DND-41 (cell line): ENCODE measurements at regions not wholly inside any gene's neighbourhood (a gene's known extent, or its start where the extent isn't known, plus 50 kb on each side); places are given as distances from the start of the nearest gene placed in this dataset.

ENCODE experiments used
- ATAC-seq: fragments of 200-7000 bp; cut with Tn5 transposase; 3 replicates; pipeline ENCODE4 v1.9.1; 2021; ENCODE audit warnings: low read depth; ENCODE audit not compliant: insufficient read depth
- DNase-seq: peaks from one replicate; pipeline ENCODE4 v3.0.0-alpha.2; 2020
- H2AFZ ChIP-seq: 2 replicates; pipeline ENCODE4 v1.6.0; 2012; ENCODE audit warnings: low read depth, low read length
- H3K27ac ChIP-seq: 2 replicates; pipeline ENCODE4 v1.5.1; 2012; ENCODE audit warnings: low read length, inconsistent platforms
- H3K27me3 ChIP-seq: fragments of 200-600 bp; sonication (generic); 2 replicates; pipeline ENCODE4 v1.6.0; 2012; ENCODE audit warnings: low read length, mild to moderate bottlenecking, inconsistent platforms; ENCODE audit not compliant: insufficient read depth, poor library complexity
- H3K36me3 ChIP-seq: 2 replicates; pipeline ENCODE4 v1.5.1; 2012; ENCODE audit warnings: low read length, inconsistent platforms; ENCODE audit not compliant: insufficient read depth
- H3K4me1 ChIP-seq: 2 replicates; pipeline ENCODE4 v1.5.1; 2012; ENCODE audit warnings: mild to moderate bottlenecking, low read length; ENCODE audit not compliant: insufficient read depth
- H3K4me2 ChIP-seq: 2 replicates; pipeline ENCODE4 v1.6.0; 2012; ENCODE audit warnings: mild to moderate bottlenecking, moderate library complexity, low read length, inconsistent platforms; ENCODE audit not compliant: insufficient read depth
- H3K4me3 ChIP-seq, 2 experiments: fragments of 200-600 bp in 1 of 2; shearing (Covaris generic) in 1 of 2; 2 replicates each; pipeline ENCODE4 v1.5.1; 2012 to 2016; ENCODE audit warnings: inconsistent platforms in 2 of 2, low read length in 2 of 2, mild to moderate bottlenecking in 2 of 2, low read depth in 1 of 2, moderate library complexity in 1 of 2
- H3K79me2 ChIP-seq: 2 replicates; pipeline ENCODE4 v1.6.0; 2012; ENCODE audit warnings: low read length, inconsistent platforms; ENCODE audit not compliant: insufficient read depth
- H3K9ac ChIP-seq: 2 replicates; pipeline ENCODE4 v1.6.0; 2012; ENCODE audit warnings: low read depth, mild to moderate bottlenecking, inconsistent platforms, low read length, moderate library complexity
- H3K9me3 ChIP-seq: 2 replicates; pipeline ENCODE4 v1.5.1; 2012; ENCODE audit warnings: low read length, moderate library complexity, mild to moderate bottlenecking, inconsistent platforms; ENCODE audit not compliant: insufficient read depth, severe bottlenecking
- H4K20me1 ChIP-seq: 2 replicates; pipeline ENCODE4 v1.6.0; 2012; ENCODE audit warnings: low read length; ENCODE audit not compliant: insufficient read depth
- CTCF ChIP-seq: IDR thresholded peaks from 2 replicates; pipeline ENCODE4 v1.5.1; 2012; ENCODE audit warnings: borderline replicate concordance, low read length, moderate library complexity, mild to moderate bottlenecking; ENCODE audit not compliant: poor library complexity, severe bottlenecking; ENCODE audit errors: extremely low read depth
- EZH2 ChIP-seq: IDR thresholded peaks from 3 replicates; pipeline ENCODE4 v1.6.1; 2012; ENCODE audit warnings: borderline replicate concordance, low read depth, mild to moderate bottlenecking, moderate library complexity, low read length, inconsistent platforms; ENCODE audit not compliant: severe bottlenecking

- no peaks in the 10 kb centered on the region for H3K27me3 ChIP-seq
- no peak for ATAC-seq
- DNase-seq = no peak
- H3K27ac ChIP-seq = no peak overlapping the region
- no peaks in the 10 kb centered on the region for H3K36me3 ChIP-seq
- no peak overlapping the region for H3K9ac ChIP-seq
- no peak overlapping the region for H3K4me2 ChIP-seq
- no peak overlapping the region for H2AFZ ChIP-seq
- H3K4me3 ChIP-seq = no peak overlapping the region
- H3K79me2 ChIP-seq = no peaks in the 10 kb centered on the region
- H3K4me1 ChIP-seq = no peaks in the 10 kb centered on the region
- H4K20me1 ChIP-seq = 0 out of 2 replicates have a peak, but pooled peaks cover 3% of the 10 kb centered on the region
- TF ChIP-seq CTCF (no peak), EZH2 (no peak)
- no peaks in the 10 kb centered on the region for H3K9me3 ChIP-seq
Observed at GRCh38 chr12:132395908-132396305, 66.5 kb upstream of the GALNT9 start.

- TF ChIP-seq CTCF = no peak
- no peak for TF ChIP-seq EZH2
- 0 out of 2 replicates have a peak, but pooled peaks cover 3% of the 10 kb centered on the region for H4K20me1 ChIP-seq
- H3K4me2 ChIP-seq = no peak overlapping the region
- H3K9ac ChIP-seq = no peak overlapping the region
- DNase-seq = no peak
- no peak overlapping the region for H2AFZ ChIP-seq
- ATAC-seq = no peak
- no peaks in the 10 kb centered on the region for H3K4me1 ChIP-seq
- no peaks in the 10 kb centered on the region for H3K27me3 ChIP-seq
- H3K36me3 ChIP-seq = no peaks in the 10 kb centered on the region
- H3K9me3 ChIP-seq = no peaks in the 10 kb centered on the region
- no peak overlapping the region for H3K27ac ChIP-seq
- no peak overlapping the region for H3K4me3 ChIP-seq
- no peaks in the 10 kb centered on the region for H3K79me2 ChIP-seq
Observed at GRCh38 chr12:132395192-132395907, 66.0 kb upstream of the GALNT9 start.

DNA sequence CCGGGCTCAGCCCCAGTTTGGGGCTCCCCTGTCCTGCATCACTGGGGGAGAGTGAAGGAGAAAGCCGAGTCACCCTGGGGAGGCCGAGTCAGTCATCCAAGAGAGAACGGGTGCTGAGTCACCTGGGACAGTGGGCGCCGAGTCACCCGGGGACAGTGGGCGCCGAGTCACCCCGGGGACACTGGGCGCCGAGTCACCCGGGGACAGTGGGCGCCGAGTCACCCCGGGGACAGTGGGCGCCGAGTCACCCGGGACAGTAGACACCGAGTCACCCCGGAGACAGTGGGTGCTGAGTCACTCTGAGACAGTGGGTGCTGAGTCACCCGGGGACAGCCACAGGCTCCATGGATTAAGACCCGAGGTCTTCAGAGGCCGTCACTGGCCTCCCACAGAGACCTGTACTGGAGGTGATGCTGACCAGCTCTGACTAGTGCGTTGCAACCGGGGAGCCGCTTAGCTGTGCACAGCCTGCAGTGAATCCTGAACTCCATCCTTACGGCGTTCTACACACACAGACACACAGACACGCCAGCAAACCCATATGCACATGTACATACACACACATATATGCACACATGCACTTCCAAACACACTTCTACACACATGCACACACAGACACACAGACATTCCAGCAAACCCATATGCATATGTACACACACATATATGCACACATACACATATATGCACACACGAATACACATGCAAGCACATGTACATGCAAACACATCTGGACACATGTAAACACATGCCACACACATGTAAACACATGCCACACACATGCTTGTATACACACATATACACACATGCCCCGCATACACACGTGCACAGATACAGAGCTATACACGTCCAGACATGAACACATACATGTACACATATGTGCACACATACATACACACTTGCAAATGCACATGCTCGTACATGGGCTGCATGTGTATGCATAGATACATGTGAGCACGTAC lies 64.9 kb upstream of the GALNT9 start:
- TF ChIP-seq EZH2 (no peak), CTCF (no peak)

More for the DNA sequence above, 64.9 kb upstream of the GALNT9 start:
- Histone ChIP-seq H2AFZ (no peak overlapping the region), H3K4me1 (no peaks in the 10 kb centered on the region), H3K79me2 (no peaks in the 10 kb centered on the region), H3K4me2 (no peak overlapping the region), H3K27me3 (no peaks in the 10 kb centered on the region), H3K27ac (no peak overlapping the region), H3K36me3 (no peaks in the 10 kb centered on the region), H3K9ac (no peak overlapping the region), H3K4me3 (no peak overlapping the region), H4K20me1 (0 out of 2 replicates have a peak, but pooled peaks cover 3% of the 10 kb centered on the region), H3K9me3 (no peaks in the 10 kb centered on the region)
- ATAC-seq = no peak
- no peak for DNase-seq
